ENCODE measurements at regions not wholly inside any gene's neighbourhood (a gene's known extent, or its start where the extent isn't known, plus 50 kb on each side); places are given as distances from the start of the nearest gene placed in this dataset.

DNA sequence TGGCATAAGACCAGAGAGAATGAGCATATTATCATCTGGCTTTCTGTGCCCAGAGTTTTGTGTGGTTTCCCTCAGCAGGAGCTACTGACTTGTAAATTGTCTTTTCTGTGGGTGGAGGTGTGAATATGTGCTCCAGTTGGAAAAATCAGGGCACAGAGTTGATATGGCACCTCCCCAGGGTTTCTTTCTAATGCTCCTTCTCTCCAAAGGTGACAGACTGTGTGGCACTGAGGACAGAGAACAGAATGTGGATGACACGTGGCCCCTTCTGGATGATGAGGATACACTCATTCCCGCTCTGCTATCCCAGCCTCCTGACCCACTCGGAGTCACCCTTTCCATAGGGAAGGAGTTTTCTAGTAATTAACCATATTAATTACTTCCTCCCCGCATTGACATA, 221.0 kb downstream of the ICE1 start:
- TF ChIP-seq EZH2phosphoT487 (IDR thresholded peaks at IDR 0.05; ENCODE audit: borderline replicate concordance, low read length) (no peak), CTCF (conservative IDR thresholded peaks at IDR 0.05; ENCODE audit: low read depth, low read length) (no peak), EZH2 (IDR thresholded peaks at IDR 0.05; ENCODE audit: low read length, unreplicated experiment) (no peak)

Data from PC-3 (cell line).